HepG2 (cell line): ENCODE measurements at regions not wholly inside any gene's neighbourhood (a gene's known extent, or its start where the extent isn't known, plus 50 kb on each side); places are given as distances from the start of the nearest gene placed in this dataset.
A peak's percentile ranks its signal among the peaks of the same experiment; 100 is the strongest.

ENCODE experiments used
- FOXO1 ChIP-seq: sonication (generic); formaldehyde crosslinking; IDR thresholded peaks from 2 replicates; pipeline ENCODE4 v1.4.0; 2020; ENCODE audit warnings: missing genetic modification reagents
- GATAD1 ChIP-seq: IDR thresholded peaks from 2 replicates; pipeline ENCODE4 v1.6.1; 2016; ENCODE audit warnings: missing genetic modification reagents, missing compliant biosample characterization
- HMGA1 ChIP-seq: sonication (generic); formaldehyde crosslinking; conservative IDR thresholded peaks from 2 replicates; pipeline ENCODE4 v1.4.0; 2020; ENCODE audit warnings: missing genetic modification reagents
- HNRNPL ChIP-seq: fragments of 200-400 bp; formaldehyde crosslinking; IDR thresholded peaks from 2 replicates; pipeline ENCODE4 v1.6.1; 2017; ENCODE audit warnings: mild to moderate bottlenecking, low read depth, low read length
- HOXA3 ChIP-seq: sonication (generic); formaldehyde crosslinking; IDR thresholded peaks from 2 replicates; pipeline ENCODE4 v1.5.0; 2020; ENCODE audit warnings: missing genetic modification reagents
- HOXA7 ChIP-seq: sonication (generic); formaldehyde crosslinking; IDR thresholded peaks from 2 replicates; pipeline ENCODE4 v1.8.1; 2022; ENCODE audit warnings: mild to moderate bottlenecking, missing genetic modification reagents, moderate library complexity
- KDM3A ChIP-seq: IDR thresholded peaks from 2 replicates; pipeline ENCODE4 v1.6.1; 2018; ENCODE audit warnings: low read depth, missing compliant biosample characterization
- MIXL1 ChIP-seq: IDR thresholded peaks from 2 replicates; pipeline ENCODE4 v1.6.1; 2016
- NBN ChIP-seq: fragments of 450-650 bp; conservative IDR thresholded peaks from 2 replicates; pipeline ENCODE4 v1.6.1; 2017
- NR2F2 ChIP-seq: IDR thresholded peaks from 2 replicates; pipeline ENCODE4 v1.6.1; 2012; ENCODE audit warnings: low read depth, inconsistent platforms, borderline replicate concordance
- PCBP1 ChIP-seq: fragments of 200-400 bp; formaldehyde crosslinking; IDR thresholded peaks from 2 replicates; pipeline ENCODE4 v1.6.1; 2017; ENCODE audit warnings: mild to moderate bottlenecking, low read depth, low read length, borderline replicate concordance
- PLRG1 ChIP-seq: fragments of 450-650 bp; conservative IDR thresholded peaks from 2 replicates; pipeline ENCODE4 v1.6.1; 2016
- POLR2AphosphoS2 ChIP-seq: IDR thresholded peaks from 2 replicates; pipeline ENCODE4 v1.6.1; 2011; ENCODE audit warnings: low read depth, low read length, improper control_type of control experiment
- PRPF4 ChIP-seq: fragments of 200-400 bp; formaldehyde crosslinking; IDR thresholded peaks from 2 replicates; pipeline ENCODE4 v1.6.1; 2016; ENCODE audit warnings: low read length, low read depth; ENCODE audit not compliant: poor library complexity, severe bottlenecking
- RCOR2 ChIP-seq: IDR thresholded peaks from 2 replicates; pipeline ENCODE4 v1.6.1; 2016; ENCODE audit warnings: missing biosample characterization, missing genetic modification reagents
- SIX4 ChIP-seq: sonication (generic); formaldehyde crosslinking; IDR thresholded peaks from 2 replicates; pipeline ENCODE4 v1.4.0; 2020; ENCODE audit warnings: missing genetic modification reagents
- YEATS4 ChIP-seq: sonication (generic); formaldehyde crosslinking; IDR thresholded peaks from 2 replicates; pipeline ENCODE4 v1.4.0; 2020; ENCODE audit warnings: missing genetic modification reagents, borderline replicate concordance
- ZC3H4 ChIP-seq: sonication (generic); formaldehyde crosslinking; IDR thresholded peaks from 2 replicates; pipeline ENCODE4 v1.4.0; 2020; ENCODE audit warnings: missing genetic modification reagents, borderline replicate concordance
- ZNF232 ChIP-seq: sonication (generic); formaldehyde crosslinking; IDR thresholded peaks from 2 replicates; pipeline ENCODE4 v1.4.0; 2020; ENCODE audit warnings: missing genetic modification reagents, borderline replicate concordance
- ZNF264 ChIP-seq: sonication (generic); formaldehyde crosslinking; IDR thresholded peaks from 2 replicates; pipeline ENCODE4 v1.4.0; 2020; ENCODE audit warnings: missing genetic modification reagents
- ZNF337 ChIP-seq: sonication (generic); formaldehyde crosslinking; IDR thresholded peaks from 2 replicates; pipeline ENCODE4 v1.5.1; 2020; ENCODE audit warnings: missing genetic modification reagents, low read depth, mild to moderate bottlenecking, borderline replicate concordance
- ZNF7 ChIP-seq: IDR thresholded peaks from 2 replicates; pipeline ENCODE4 v1.6.1; 2016; ENCODE audit warnings: missing biosample characterization, missing genetic modification reagents
- ZNF891 ChIP-seq: sonication (generic); formaldehyde crosslinking; IDR thresholded peaks from 2 replicates; pipeline ENCODE4 v1.5.0; 2020; ENCODE audit warnings: mild to moderate bottlenecking, missing genetic modification reagents
- TF ChIP-seq, protein P1 (sequence below): sonication (generic); formaldehyde crosslinking; IDR thresholded peaks from 2 replicates; pipeline ENCODE4 v1.4.0; 2020; ENCODE audit warnings: missing genetic modification reagents, borderline replicate concordance
- TF ChIP-seq, protein P2 (sequence below): sonication (generic); formaldehyde crosslinking; IDR thresholded peaks from 2 replicates; pipeline ENCODE4 v1.4.0; 2020; ENCODE audit warnings: missing genetic modification reagents
- TF ChIP-seq, protein P3 (sequence below): conservative IDR thresholded peaks from 2 replicates; pipeline ENCODE4 v1.6.1; 2018; ENCODE audit warnings: missing genetic modification reagents
- TF ChIP-seq, protein P4 (sequence below): IDR thresholded peaks from 2 replicates; pipeline ENCODE4 v1.6.1; 2016

DNA sequence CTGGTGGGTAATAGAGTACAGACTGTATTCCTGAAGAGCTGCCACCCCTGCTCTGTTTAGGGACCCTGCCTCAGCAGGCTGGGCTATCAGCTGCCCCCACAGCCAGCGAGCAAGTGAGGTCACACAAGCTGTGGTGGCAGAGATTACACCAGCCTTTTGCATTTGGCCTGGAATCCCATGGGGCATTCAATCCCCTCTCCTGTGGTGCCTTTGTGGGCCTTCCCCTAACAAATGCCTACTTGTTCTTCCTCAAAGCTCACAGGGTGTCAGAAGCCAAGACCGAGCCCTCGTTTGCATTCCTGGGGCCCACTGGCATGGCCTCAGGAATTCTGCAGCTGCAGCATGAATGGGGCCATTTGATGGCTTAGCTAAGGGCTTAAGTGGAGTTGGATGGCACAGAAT is 212.7 kb upstream of the PHYHIPL start (continued):
- TF ChIP-seq, protein P1, sequence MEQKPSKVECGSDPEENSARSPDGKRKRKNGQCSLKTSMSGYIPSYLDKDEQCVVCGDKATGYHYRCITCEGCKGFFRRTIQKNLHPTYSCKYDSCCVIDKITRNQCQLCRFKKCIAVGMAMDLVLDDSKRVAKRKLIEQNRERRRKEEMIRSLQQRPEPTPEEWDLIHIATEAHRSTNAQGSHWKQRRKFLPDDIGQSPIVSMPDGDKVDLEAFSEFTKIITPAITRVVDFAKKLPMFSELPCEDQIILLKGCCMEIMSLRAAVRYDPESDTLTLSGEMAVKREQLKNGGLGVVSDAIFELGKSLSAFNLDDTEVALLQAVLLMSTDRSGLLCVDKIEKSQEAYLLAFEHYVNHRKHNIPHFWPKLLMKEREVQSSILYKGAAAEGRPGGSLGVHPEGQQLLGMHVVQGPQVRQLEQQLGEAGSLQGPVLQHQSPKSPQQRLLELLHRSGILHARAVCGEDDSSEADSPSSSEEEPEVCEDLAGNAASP (CRISPR knock-in tag), result peak; percentile 27; the same call in 1 of the 2 replicates
- TF ChIP-seq PRPF4, result no peak
- no peak for TF ChIP-seq PLRG1
- TF ChIP-seq ZNF337 (CRISPR knock-in tag), result no peak
- TF ChIP-seq ZNF232, result no peak
- no peak for TF ChIP-seq KDM3A
- TF ChIP-seq POLR2AphosphoS2, result no peak
- no peak for TF ChIP-seq FOXO1
- TF ChIP-seq HMGA1, result no peak
- TF ChIP-seq RCOR2 (CRISPR knock-in tag), result no peak
- TF ChIP-seq HNRNPL, result peak; percentile 93
- no peak for TF ChIP-seq GATAD1
- TF ChIP-seq, protein P2, sequence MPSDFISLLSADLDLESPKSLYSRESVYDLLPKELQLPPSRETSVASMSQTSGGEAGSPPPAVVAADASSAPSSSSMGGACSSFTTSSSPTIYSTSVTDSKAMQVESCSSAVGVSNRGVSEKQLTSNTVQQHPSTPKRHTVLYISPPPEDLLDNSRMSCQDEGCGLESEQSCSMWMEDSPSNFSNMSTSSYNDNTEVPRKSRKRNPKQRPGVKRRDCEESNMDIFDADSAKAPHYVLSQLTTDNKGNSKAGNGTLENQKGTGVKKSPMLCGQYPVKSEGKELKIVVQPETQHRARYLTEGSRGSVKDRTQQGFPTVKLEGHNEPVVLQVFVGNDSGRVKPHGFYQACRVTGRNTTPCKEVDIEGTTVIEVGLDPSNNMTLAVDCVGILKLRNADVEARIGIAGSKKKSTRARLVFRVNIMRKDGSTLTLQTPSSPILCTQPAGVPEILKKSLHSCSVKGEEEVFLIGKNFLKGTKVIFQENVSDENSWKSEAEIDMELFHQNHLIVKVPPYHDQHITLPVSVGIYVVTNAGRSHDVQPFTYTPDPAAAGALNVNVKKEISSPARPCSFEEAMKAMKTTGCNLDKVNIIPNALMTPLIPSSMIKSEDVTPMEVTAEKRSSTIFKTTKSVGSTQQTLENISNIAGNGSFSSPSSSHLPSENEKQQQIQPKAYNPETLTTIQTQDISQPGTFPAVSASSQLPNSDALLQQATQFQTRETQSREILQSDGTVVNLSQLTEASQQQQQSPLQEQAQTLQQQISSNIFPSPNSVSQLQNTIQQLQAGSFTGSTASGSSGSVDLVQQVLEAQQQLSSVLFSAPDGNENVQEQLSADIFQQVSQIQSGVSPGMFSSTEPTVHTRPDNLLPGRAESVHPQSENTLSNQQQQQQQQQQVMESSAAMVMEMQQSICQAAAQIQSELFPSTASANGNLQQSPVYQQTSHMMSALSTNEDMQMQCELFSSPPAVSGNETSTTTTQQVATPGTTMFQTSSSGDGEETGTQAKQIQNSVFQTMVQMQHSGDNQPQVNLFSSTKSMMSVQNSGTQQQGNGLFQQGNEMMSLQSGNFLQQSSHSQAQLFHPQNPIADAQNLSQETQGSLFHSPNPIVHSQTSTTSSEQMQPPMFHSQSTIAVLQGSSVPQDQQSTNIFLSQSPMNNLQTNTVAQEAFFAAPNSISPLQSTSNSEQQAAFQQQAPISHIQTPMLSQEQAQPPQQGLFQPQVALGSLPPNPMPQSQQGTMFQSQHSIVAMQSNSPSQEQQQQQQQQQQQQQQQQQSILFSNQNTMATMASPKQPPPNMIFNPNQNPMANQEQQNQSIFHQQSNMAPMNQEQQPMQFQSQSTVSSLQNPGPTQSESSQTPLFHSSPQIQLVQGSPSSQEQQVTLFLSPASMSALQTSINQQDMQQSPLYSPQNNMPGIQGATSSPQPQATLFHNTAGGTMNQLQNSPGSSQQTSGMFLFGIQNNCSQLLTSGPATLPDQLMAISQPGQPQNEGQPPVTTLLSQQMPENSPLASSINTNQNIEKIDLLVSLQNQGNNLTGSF (CRISPR knock-in tag), result no peak
- TF ChIP-seq ZNF264 (CRISPR knock-in tag), result no peak
- no peak for TF ChIP-seq YEATS4 (CRISPR knock-in tag)
- no peak for TF ChIP-seq ZC3H4 (CRISPR knock-in tag)
- peak; percentile 14; the same call in 1 of the 2 replicates for TF ChIP-seq HOXA3
- no peak for TF ChIP-seq ZNF891 (CRISPR knock-in tag)
- no peak for TF ChIP-seq SIX4 (CRISPR knock-in tag)
- peak; percentile 34; the same call in 1 of the 2 replicates for TF ChIP-seq NR2F2
- no peak for TF ChIP-seq ZNF7
- TF ChIP-seq NBN, result no peak
- TF ChIP-seq MIXL1 (CRISPR knock-in tag), result no peak
- TF ChIP-seq HOXA7 (CRISPR knock-in tag), result no peak
- TF ChIP-seq, protein P3, sequence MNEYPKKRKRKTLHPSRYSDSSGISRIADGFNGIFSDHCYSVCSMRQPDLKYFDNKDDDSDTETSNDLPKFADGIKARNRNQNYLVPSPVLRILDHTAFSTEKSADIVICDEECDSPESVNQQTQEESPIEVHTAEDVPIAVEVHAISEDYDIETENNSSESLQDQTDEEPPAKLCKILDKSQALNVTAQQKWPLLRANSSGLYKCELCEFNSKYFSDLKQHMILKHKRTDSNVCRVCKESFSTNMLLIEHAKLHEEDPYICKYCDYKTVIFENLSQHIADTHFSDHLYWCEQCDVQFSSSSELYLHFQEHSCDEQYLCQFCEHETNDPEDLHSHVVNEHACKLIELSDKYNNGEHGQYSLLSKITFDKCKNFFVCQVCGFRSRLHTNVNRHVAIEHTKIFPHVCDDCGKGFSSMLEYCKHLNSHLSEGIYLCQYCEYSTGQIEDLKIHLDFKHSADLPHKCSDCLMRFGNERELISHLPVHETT (CRISPR knock-in tag), result no peak
- TF ChIP-seq, protein P4, sequence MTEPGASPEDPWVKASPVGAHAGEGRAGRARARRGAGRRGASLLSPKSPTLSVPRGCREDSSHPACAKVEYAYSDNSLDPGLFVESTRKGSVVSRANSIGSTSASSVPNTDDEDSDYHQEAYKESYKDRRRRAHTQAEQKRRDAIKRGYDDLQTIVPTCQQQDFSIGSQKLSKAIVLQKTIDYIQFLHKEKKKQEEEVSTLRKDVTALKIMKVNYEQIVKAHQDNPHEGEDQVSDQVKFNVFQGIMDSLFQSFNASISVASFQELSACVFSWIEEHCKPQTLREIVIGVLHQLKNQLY, result no peak
- TF ChIP-seq PCBP1, result no peak
